Frontal cortex (tissue), 3 donors: ENCODE measurements at regions not wholly inside any gene's neighbourhood (a gene's known extent, or its start where the extent isn't known, plus 50 kb on each side); places are given as distances from the start of the nearest gene placed in this dataset.
"Not testable (repeated sequence)": the region's sequence is repeated elsewhere in the genome, so short reads cannot be mapped to it uniquely, and the experiment has no call there.

Experiments used
- DNase-seq, 2 donors: peaks; one replicate each; pipeline ENCODE4 v3.0.0; 2012; ENCODE audit warnings: low spot score in 2 of 2
- FAIRE-seq: peaks from 2 replicates; lab custom pipeline; 2012; peaks lifted over from hg19 to GRCh38; lab: Jason Lieb, UNC
- donor health status: control.
- donor health status: control.
- donor health status: control.

DNA sequence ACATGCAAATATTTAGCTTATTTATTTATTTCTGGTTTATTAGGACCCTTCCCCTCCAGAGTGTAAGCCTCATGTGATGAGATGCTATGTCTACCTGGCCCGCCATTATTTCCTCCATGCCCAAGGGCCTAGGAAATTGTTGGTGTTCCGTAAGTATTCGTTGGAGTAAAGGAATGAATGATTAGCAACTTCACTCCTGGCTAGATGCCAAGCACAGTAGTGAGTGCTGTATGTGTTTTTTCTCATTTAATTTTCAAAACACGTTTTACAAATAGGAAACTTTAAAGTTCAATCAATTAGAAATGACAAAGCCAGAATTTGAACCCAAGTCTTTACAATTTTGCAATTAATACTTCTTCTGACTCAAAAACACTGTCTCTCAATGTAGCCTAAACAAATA lies 253.8 kb downstream of the BCAT1 start:
- FAIRE-seq (no peak), DNase-seq (no peak)

DNA sequence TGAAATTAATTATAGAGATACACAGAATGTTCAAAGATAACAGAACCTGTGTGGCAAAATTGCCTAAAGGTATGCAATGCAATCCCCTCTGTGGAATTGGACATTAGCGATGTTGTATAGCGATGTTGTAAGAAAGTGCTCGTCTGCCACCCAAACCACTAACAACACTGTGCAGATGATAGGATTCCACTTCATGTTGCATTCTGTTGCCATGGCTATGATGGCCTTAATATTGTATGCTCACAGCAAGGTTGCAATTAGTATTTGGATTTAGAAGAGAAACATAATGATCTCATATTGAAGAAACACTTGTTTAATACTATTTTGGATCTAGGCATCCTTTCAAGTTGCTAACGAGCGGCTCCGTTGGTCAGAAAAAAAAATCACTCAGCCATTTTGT lies 260.3 kb downstream of the BCAT1 start:
- no peak for FAIRE-seq
- DNase-seq, result no peak

DNA sequence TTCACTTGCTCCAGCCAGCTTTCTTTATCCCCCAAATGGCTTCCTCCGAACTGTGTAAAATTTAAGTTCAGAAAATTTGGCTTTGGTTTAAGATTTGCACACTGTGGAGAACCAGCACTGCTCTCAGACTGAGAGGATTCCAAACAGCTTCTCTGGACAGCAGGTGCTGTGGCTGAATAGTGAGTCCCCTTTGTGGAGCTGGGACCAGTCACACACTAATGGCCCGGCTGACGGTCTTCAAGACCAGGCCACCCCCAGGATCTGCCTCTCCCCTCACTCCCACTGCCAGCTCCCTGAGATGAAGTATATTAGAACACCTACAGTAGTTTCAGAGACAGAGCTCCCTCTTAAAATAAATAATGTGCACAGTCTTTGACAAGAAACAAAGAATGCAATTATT lies 267.3 kb downstream of the BCAT1 start:
- FAIRE-seq (no peak), DNase-seq (no peak)

DNA sequence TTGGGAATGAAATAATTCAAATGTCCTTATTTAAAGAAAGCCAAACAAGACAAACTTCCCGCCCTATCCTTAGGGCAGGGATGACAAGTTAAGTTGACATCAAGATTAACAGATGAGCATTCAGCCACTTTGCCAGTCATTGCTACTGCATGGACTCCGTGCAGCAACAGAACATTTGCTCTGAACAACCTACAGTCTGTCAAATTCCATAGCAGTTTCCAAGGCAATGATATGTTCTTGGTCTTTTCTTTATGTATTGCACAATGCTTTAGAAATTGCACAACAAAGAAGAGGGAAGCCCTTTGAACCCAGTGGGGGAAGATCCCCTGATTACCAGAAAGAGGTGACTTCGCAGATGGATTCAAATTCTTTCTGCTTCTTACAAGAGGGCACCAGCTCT lies 269.8 kb downstream of the BCAT1 start:
- DNase-seq, result no peak
- no peak for FAIRE-seq

DNA sequence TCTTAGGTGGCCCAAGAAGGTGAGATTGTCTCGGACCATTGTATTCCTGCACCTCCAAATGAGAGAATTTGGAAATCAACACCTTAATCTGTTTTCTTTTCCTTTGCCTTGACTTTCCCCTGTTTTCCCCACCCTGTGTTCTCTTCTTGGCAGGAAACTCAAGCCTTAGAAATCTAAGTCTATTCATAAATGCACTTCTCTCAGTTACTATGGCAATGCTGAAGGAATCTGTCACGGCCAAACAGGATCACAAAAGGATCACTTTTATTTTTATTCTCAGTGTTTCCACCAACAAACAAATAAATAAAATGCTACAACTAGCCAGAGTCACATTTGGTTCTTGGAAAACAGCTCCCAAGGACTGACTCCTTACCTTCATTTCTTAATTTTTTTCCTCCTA lies 270.5 kb downstream of the BCAT1 start:
- FAIRE-seq, result no peak
- no peak for DNase-seq

DNA sequence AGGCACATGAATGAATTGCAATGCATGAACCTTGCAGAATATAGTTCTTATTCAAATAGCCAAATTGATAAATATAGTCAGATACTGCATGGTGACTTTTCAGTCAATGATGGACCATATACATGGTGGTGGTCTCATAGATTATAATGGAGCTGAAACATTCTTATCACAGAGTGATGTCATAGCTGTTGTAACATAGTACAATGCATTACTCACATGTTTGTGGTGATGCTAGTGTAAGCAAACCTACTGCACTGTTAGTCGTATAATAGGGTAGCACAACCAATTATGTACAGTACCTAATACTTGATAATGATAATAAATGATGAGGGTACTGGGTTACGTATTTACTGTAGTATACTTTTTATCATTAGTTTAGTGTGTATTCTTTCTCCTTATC lies 280.3 kb downstream of the BCAT1 start:
- no peak for FAIRE-seq
- no peak for DNase-seq

DNA sequence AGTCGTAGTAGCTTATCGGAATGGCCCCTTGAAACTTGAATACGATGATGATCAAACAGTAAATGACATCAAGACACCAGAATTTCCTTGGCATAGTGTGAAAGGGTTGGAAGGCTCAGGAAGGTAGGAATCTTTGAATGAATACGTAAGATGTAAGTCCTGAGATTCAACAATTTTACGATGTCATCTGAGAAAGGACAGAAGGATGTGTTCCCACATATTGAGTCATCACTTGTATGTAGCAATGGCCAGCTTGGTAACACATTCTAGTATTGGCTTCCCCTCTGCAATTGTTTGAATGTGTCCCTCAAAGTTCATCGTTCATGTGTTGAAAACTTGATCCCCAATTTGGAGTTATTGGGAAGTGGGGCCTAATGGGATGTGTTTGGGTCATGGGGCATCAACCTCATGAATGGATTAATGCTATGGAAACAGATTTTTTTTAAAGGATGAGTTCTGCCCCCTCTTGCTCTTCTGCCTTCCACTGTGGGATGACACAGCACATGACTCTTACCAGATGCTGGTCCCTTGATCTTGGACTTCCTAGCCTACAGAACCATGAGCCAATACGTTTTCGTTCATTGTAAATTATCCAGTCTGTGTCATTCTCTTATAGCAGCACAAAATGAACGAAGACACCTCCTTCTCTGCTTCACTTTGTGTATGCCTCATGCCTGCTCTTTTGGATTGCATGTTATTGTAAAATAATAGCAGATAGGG lies 284.6 kb downstream of the BCAT1 start:
- FAIRE-seq (no peak), DNase-seq (no peak)

DNA sequence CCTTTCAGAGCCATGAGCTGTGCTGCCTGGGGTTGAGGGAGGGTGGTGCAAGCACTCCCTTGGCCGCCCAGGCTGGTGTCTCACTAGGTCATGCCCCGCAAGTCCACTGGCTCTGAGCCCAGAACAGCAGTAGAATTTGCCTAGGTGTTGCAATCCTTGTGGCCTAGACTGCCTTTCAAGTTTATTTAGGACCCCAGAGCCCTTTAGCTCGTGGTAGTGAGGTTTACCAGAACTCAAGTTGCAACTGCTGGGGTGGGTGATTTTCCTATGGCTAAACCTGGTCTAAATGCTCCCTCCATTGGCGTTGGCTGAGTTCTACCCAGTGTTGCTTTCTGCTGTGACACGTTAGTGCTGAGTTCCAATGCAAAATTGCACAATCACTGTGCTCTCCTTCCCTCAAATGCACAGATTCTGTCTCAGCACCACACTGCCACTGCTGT lies 287.2 kb downstream of the BCAT1 start:
- FAIRE-seq, result no peak

DNA sequence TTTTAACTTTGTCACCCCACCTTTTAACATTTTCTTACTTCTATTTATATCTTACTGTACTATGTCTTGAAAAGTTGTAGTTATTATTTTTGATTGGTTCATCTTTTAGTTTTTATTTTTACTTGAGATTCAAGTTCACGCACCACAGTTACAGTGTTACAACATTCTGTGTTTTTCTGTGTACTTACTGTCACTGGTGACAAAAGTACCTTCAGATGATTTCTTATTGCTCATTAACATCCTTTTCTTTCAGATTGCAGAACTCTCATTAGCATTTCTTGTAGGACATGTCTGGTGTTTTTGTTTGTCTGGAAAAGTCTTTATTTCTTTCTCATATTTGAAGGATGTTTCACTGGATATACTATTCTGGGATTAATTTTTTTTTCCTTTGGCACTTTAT lies 289.9 kb downstream of the BCAT1 start:
- no peak for DNase-seq
- no peak for FAIRE-seq

More for the DNA sequence above, 287.2 kb downstream of the BCAT1 start:
- no peak for DNase-seq

DNA sequence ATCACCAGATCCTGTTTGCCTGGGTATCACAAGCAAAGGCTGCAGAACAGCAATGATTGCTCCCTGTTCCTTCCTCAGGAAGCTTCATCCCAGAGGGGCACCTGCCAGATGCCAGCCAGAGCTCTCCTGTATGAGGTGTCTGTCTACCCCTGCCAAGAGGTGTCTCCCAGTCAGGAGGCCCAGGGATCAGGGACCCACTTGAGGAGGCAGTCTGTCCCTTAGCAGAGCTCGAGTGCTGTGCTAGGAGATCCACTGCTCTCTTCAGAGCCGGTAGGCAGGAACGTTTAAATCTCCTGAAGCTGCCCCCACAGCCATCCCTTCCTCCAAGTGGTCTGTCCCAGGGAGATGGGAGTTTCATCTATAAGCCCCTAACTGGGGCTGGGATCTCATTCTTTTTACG lies 294.6 kb downstream of the BCAT1 start:
- not testable (repeated sequence) for DNase-seq, FAIRE-seq

DNA sequence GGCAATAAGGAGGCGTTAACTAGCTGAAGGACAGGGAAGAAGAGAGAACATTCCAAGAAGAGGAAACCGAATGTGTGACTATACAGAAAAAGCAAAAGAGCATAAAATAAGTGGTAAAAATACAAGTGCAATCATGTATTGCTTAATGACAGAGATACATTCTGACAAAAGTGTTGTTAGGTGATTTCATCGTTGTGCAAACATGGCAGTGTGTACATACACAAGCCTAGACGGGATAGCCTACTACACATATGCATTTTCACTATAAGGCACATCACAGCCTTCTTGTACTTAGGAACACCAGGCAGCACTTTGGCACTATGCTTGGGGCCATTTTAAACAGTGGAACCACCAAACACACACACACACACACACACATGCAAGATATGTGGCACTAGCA lies 299.3 kb downstream of the BCAT1 start:
- FAIRE-seq (no peak), DNase-seq (no peak)

DNA sequence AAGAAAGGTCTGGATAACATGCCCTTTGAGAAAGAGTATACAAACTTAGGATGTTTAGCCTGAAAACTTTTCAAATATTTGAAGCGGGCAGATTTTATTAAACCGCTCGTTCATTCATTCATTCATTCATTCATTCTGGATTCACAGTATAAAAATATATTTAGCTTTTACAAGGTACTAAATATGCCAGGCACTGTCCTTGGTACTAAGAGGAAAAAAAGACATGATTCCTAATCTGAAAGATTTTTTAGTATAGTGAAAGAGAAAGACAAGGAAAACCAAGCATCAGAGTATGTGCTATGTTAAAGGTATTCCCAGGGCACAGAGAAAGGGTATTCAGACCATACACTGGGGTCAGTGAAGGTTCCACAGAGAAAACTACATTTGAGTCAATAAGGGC lies 299.7 kb downstream of the BCAT1 start:
- FAIRE-seq (no peak), DNase-seq (no peak)

DNA sequence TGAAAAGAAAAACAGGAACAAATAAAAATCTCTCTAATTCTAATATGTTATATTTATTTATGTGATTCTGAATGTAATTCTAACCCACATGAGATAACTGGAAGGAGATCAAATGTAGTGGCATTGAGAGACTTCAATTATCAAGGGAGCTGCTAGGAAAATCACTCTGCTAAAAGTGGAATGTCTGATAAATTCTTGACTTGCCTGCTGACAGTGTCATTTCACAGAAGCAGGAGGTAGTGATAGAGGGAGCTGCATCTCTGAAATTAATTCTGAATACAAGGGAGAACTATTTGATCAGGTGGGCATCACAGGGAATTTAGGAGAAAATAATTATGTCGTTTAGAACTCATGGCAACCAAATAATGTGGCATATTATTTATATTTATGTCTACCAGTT lies 303.6 kb downstream of the BCAT1 start:
- FAIRE-seq (no peak), DNase-seq (no peak)

DNA sequence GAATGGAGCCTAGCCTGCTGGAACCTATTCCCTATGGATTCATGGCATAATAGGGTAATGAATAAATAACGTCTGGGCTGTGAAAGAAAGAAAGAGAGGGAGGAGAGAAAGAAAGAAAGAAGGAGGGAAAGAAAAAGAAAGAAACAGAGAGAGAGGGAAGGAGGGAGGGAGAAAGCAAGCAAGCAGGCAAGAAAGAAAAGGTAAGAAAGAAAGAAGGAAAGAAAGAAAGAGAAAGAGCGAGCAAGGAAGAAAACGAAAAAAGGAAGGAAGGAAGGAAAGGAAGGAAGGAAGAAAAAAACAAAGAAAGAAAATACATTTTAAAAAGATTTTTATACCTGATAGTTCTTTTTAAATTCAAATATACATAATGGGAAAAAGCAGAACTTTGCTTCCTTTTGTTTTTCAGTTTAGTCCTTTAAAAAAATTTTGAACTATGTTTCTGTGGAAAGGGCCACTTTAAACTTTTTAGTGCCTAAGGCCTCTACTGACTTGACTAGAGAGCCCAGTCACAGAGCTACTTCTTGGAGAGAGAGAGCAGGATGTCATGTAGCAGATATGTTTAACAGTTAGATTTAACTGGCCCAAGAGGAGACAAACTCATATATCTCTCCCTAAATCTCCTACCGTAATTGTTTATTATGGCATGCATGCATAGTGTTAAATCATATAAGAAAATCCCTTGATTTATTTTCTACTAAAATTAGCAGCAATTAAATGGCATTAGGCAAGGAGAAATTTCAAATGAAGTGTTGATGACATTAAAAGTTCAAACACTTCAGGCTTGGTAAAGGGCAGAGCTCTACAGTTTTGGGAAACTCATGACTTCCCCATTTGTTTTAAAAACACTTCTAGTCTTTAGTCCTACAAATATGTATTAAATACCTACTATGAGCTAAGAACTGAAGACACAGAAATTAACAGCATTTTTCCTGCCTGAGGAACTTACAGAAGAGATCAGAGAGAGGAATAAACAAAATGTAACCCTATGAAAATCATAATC lies 305.5 kb downstream of the BCAT1 start:
- FAIRE-seq (no peak), DNase-seq (no peak)

DNA sequence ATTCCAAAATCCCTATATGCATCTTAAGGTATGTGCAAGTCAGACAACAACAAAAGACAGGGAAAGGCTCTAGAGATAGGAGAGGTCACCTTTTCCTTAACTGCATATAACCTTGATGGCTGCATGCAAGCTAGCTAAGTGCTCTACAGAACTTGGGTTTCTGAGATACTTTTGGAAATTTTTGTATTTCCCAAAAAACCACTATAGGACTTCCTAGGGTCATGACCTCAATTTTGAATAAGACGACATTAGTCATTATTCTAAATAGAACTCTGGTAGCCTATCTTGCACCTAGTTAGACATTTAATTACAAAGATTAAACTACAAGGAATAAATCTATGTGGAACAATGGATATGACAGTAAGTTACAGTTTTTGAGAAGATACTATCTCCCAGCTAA lies 309.3 kb downstream of the BCAT1 start:
- FAIRE-seq, result no peak

DNA sequence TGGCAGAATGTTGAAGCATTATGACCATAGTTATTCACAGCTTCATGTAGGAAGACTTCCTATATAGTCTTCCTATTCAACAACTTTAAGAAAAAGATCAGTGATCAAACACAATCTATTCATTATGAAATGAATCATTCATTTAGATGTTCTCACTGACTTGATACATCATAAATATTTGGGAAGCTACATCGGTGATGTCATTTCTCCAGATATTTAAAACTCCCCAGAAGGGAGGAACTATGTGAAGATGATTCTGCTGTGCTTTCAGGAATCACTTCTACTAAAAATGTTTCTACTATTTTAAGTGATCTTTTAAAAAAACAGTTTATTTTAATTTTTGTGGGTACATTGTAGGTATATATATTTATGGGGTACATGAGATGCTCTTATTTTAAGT lies 316.4 kb downstream of the BCAT1 start:
- no peak for FAIRE-seq
- no peak for DNase-seq

More for the DNA sequence above, 309.3 kb downstream of the BCAT1 start:
- no peak for DNase-seq

DNA sequence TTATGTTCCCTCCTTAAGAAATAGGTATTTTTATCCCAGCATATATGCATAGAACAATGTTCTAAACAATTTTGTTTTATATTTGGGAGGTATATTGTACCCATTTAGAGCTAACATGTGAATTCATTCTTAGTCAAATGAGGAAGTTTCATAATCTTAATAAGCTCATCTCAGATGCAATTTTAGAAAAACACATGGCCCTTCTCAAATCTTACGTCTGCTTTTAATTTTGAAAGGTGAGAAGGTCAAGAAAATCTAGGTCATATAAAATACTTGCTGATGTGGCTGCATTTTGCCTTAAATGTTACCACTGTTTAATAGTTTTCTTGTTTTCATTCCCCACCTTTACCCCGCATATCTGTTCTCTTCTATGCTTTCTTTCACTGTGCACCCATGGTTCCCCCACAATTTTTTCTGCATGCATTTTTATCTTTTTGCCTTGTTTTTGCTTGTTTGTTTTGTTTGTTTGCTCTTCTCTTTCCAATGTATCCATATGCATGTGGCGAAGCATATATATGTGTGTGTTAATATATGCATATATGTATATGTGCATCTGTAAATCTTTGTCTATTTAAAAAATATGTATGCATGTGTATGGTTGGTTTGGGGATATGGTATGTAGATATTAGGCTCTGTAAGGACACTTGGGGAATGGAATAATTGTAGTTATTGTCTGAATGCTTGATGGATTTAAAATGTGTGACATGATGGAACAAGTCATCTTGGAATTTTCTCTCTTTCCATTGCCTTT lies 317.1 kb downstream of the BCAT1 start:
- DNase-seq, result no peak
- no peak for FAIRE-seq

DNA sequence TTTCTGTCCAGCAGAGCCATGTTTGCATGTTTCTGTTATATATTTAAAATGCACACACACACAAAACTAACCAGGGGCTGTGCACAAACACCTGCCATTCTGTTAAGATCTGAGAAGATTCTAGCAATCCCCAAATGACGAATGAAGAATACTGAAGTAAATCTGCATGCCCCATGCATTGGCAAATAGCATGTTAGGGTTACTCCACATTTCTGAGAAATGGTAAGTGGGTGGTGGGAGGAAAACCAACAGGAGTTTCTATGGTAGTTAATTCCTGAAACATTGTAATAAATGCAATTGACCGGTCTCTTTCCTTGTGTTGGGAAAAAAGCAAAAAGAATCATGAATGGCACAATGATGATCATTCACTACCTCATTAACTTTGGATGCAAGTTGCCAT lies 318.0 kb downstream of the BCAT1 start:
- FAIRE-seq, result no peak

DNA sequence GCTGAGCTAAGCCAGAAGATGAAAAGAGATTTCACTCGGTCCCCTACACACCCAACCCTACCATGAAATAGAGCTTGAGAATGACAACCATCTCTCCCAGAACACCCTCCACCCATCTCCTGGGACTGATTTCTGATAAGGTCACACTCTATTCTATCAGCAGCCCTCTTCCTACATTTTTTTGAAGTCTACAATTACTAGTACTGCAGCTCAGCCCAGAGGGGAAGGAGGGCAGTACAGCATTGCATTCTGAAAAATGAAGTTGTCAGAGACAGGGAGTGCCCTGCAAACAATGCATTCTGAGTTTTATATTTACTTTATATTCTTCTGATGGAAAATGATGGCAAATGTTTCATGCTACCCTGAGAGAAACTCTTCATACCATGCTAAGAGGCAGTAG lies 318.5 kb downstream of the BCAT1 start:
- DNase-seq (no peak), FAIRE-seq (no peak)

More for the DNA sequence above, 318.0 kb downstream of the BCAT1 start:
- DNase-seq, result no peak

DNA sequence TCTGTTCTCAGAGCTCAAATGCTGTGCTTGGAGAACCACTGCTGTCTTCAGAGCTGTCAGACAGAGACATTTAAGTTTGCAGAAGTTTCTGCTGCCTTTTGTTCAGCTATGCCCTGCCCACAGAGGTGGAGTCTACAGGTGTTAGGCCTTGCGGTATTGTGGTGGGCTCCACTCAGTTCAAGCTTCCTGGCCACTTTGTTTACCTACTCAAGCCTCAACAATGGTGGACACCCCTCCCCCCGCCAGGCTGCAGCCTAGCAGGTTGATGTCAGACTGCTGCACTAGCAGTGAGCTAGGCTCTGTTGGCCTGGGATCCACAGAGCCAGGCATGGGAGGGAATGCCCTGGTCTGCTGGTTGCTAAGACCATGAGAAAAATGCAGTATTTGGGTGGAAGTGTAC lies 323.8 kb downstream of the BCAT1 start:
- no peak for DNase-seq
- FAIRE-seq, result no peak
